Fibroblast of villous mesenchyme (primary cell): ENCODE measurements at regions not wholly inside any gene's neighbourhood (a gene's known extent, or its start where the extent isn't known, plus 50 kb on each side); places are given as distances from the start of the nearest gene placed in this dataset.

Source experiments
- DNase-seq: peaks from one replicate; pipeline ENCODE4 v3.0.0-alpha.2; 2010; ENCODE audit warnings: low read depth
- H3K4me3 ChIP-seq: 2 replicates; pipeline ENCODE4 v1.5.1; 2011; ENCODE audit warnings: low read depth, mild to moderate bottlenecking, low read length
- CTCF ChIP-seq: IDR thresholded peaks from 2 replicates; pipeline ENCODE4 v1.5.1; 2012; ENCODE audit warnings: low read depth, mild to moderate bottlenecking, low read length; ENCODE audit not compliant: insufficient read depth

- no peak for DNase-seq
- no peak overlapping the region for H3K4me3 ChIP-seq
- TF ChIP-seq CTCF, result no peak
Measured at GRCh38 chr10:129192344-129193128, 274.5 kb upstream of the MGMT start.

GRCh38 chr10:129193148-129193547, 273.9 kb upstream of the MGMT start:
- no peak overlapping the region for H3K4me3 ChIP-seq
- DNase-seq, result no peak

GRCh38 chr10:129194181-129194870, 272.7 kb upstream of the MGMT start:
- no peak for TF ChIP-seq CTCF
- no peak for DNase-seq
- H3K4me3 ChIP-seq, result no peak overlapping the region

More at GRCh38 chr10:129193148-129193547, 273.9 kb upstream of the MGMT start:
- no peak for TF ChIP-seq CTCF

GRCh38 chr10:129199826-129200225, 267.2 kb upstream of the MGMT start:
- no peak for DNase-seq
- TF ChIP-seq CTCF, result no peak
- H3K4me3 ChIP-seq, result no peak overlapping the region

GRCh38 chr10:129203819-129204218, 263.2 kb upstream of the MGMT start:
- DNase-seq, result no peak
- H3K4me3 ChIP-seq, result no peak overlapping the region
- no peak for TF ChIP-seq CTCF

- H3K4me3 ChIP-seq, result no peak overlapping the region
- TF ChIP-seq CTCF, result no peak
- no peak for DNase-seq
Measured at GRCh38 chr10:129207297-129207696, 259.7 kb upstream of the MGMT start.
